Transverse colon (tissue), 3 donors: ENCODE measurements at regions not wholly inside any gene's neighbourhood (a gene's known extent, or its start where the extent isn't known, plus 50 kb on each side); places are given as distances from the start of the nearest gene placed in this dataset.

ENCODE experiments used
- CTCF ChIP-seq, 5 experiments: fragments of 200-600 bp in 3 of 5; fragments of 450-650 bp in 2 of 5; sonication (generic) in 3 of 5; IDR thresholded peaks; 1 replicate in 2 of 5; 2 replicates in 3 of 5; pipeline ENCODE4 v1.5.1; 2016 to 2017; ENCODE audit warnings: antibody characterized with exemption in 5 of 5, inconsistent platforms in 3 of 5, mild to moderate bottlenecking in 2 of 5, moderate library complexity in 1 of 5
- POLR2A ChIP-seq: fragments of 450-650 bp; IDR thresholded peaks from one replicate; pipeline ENCODE4 v1.6.1; 2016; ENCODE audit warnings: antibody characterized with exemption, mild to moderate bottlenecking, moderate library complexity

GRCh38 chr4:124083711-124084110 lies 628.8 kb downstream of the ANKRD50 start:
- TF ChIP-seq CTCF (IDR thresholded peaks at IDR 0.05): no peak
- TF ChIP-seq POLR2A: no peak
